WI38 (cell line): ENCODE measurements at regions not wholly inside any gene's neighbourhood (a gene's known extent, or its start where the extent isn't known, plus 50 kb on each side); places are given as distances from the start of the nearest gene placed in this dataset.

ENCODE experiments used
- H3K4me3 ChIP-seq: 2 replicates; pipeline ENCODE4 v1.5.1; 2011; ENCODE audit warnings: low read depth, mild to moderate bottlenecking, control low read depth, low read length
- TF ChIP-seq, protein P1 (sequence below): IDR thresholded peaks from 2 replicates; pipeline ENCODE4 v1.5.1; 2012; ENCODE audit warnings: low read depth, mild to moderate bottlenecking, control low read depth, low read length

DNA sequence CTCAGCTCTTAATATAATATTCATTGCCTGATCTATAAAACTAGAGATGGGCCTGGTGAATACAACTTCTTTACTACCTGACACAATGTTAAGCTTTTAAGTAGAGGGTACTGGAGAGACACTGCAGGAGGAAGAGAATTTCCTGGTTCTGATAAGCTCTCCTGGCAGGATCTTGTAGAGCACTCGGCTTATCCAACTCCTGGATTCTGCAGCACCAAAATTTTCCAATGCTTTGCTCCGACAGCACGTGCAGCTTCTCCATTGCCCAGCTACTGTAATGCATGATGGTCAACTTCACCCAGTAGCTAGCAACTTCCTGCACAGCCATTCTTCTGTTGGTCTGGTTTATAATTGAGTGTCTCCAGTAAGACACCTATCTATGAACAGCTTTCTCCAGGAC is 686.2 kb upstream of the BOD1L1 start:
- TF ChIP-seq, protein P1, sequence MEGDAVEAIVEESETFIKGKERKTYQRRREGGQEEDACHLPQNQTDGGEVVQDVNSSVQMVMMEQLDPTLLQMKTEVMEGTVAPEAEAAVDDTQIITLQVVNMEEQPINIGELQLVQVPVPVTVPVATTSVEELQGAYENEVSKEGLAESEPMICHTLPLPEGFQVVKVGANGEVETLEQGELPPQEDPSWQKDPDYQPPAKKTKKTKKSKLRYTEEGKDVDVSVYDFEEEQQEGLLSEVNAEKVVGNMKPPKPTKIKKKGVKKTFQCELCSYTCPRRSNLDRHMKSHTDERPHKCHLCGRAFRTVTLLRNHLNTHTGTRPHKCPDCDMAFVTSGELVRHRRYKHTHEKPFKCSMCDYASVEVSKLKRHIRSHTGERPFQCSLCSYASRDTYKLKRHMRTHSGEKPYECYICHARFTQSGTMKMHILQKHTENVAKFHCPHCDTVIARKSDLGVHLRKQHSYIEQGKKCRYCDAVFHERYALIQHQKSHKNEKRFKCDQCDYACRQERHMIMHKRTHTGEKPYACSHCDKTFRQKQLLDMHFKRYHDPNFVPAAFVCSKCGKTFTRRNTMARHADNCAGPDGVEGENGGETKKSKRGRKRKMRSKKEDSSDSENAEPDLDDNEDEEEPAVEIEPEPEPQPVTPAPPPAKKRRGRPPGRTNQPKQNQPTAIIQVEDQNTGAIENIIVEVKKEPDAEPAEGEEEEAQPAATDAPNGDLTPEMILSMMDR: no peak
- H3K4me3 ChIP-seq: no peak overlapping the region

DNA sequence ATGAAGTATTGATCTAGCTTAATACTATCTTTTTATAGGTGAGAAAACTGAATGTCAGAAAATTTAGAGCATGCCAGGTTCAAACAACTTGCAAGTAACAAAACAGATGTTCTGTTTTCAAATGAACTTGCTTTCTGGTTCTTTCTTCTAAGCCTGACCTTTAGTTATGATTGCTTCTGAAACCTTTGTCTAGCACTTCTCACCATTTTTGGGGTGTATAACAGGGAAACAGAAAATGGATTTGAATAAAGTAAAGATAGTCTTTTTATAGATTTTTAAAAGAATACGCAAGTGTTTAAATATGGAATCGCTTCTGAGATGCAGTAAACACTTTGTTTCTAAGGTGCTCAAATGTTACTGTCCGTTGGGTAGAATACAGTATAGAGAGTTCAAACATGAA is 687.2 kb upstream of the CPEB2 start:
- no peak overlapping the region for H3K4me3 ChIP-seq
- TF ChIP-seq, protein P1: no peak

DNA sequence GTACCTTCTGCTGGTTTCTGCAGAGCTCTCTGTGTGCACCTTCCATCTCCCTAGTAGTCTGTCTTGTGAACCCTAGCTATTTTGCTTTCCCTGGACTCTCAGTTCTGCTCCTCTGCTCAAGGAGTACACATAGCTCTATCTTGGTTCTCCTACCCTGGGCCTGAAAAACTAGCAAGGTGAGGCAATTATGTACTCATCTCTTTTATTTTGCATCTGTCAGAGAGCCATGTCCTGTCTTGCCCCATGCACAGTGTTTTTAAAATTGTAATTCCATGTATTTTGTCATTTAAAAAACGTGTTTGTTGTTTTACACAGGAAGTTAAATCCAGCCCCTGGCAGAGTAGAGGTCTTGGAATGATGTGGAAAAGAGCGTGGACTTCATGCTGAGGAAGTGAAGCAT is 684.9 kb upstream of the CPEB2 start:
- H3K4me3 ChIP-seq: no peak overlapping the region
- TF ChIP-seq, protein P1: no peak

DNA sequence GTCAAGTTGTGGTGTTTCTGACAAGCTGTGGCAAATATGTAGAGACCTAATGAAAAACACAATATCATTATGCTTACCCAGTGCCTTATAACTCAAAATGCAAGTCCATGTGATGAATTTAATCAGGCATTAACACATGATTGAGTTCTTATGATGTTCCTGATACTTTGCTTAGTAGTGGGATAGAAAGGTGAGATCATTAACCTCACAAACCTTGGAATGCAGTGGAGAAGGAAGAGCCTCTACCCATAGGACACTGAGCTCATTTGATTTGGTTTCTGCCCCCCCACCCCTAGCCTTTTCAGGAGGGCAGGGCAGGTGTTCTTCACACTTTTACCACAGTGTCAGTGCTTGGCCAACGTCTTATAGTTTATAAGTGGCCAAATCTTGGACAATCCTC is 683.6 kb upstream of the CPEB2 start:
- H3K4me3 ChIP-seq: no peak overlapping the region
- TF ChIP-seq, protein P1: no peak

DNA sequence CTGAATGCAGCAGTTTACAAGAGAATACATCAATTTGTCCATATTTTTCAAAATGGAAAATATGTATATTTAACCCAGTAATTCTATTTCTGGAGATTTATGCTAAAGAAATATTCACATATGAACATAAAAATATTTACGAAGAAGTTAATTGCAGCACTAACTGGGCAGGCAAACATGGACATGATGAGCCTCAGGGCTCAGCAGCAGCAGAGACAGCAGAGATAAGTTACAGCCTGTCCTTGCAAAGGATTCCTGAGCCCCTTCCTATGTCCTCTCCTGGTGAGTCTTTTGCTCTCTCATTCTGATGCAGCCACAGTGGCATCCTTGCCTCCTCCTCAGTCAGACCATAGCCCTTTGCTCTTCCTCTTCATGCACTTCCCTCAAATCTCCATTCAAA is 680.6 kb upstream of the CPEB2 start:
- TF ChIP-seq, protein P1: no peak
- H3K4me3 ChIP-seq: no peak overlapping the region

DNA sequence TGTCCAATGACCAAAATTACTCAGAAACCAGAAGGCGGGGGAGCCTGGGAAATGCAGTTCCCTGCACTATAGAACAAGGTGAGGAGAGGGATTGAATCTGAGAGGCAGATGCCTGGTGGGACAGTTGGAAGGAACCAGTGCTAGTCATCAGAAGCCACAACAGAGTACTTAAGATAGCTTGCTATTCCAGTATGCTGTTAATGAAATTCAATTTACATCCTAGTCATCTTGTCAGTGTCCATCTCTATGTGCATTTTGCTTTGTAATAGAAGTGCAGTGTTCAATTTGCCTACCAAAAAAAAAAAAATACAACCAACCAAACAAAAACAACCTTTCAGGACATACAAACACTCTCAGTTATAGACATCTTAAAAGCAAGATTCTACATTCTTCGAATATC is 679.1 kb upstream of the CPEB2 start:
- TF ChIP-seq, protein P1: no peak
- H3K4me3 ChIP-seq: no peak overlapping the region

DNA sequence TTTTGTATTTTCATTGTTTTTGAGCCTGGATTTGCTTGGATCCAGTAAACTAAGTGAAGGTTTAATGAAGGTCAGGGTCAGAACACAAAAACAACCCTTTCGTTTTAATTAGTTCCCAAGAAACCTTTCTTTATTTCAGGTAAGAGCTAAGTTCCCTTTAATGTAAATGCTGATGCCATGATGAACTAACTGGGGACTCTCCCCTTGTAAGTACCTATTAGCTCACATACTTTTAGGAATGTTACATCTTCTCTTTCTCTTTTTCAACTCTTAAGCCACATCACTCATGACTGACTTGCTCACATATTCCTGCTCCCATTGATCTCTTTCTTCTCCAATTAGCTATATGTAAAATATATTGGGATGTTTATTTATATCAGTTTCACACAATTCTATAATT is 673.1 kb upstream of the CPEB2 start:
- TF ChIP-seq, protein P1: no peak
- H3K4me3 ChIP-seq: no peak overlapping the region

DNA sequence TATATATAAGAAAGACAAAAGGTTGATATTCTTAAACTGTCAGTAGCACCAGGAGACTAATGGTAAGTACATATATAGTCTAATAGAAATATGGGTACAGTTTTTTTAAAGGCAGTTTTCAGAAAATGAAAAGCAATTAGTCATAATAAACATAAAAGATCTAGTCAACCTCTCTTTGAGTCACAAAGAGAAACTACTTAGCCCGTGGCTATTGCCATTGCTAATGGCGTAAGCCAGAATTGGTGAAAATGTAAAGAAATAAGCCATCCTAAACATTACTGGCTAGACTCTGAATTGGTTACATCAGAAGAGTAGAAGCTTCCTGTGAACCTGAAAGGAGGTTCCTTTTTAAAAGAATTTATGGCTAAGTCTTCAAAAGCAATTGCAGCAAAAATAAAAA is 668.7 kb upstream of the CPEB2 start:
- TF ChIP-seq, protein P1: no peak

More for the DNA sequence above, 668.7 kb upstream of the CPEB2 start:
- no peak overlapping the region for H3K4me3 ChIP-seq
